CD4-positive, alpha-beta memory T cell (primary cell): ENCODE measurements at regions not wholly inside any gene's neighbourhood (a gene's known extent, or its start where the extent isn't known, plus 50 kb on each side); places are given as distances from the start of the nearest gene placed in this dataset.

Experiments used
- CTCF ChIA-PET: fragments of 350-600 bp; sonication (Branson Sonifier 250); formaldehyde crosslinking; loops from one replicate; lab custom pipeline; 2021; ENCODE audit warnings: inconsistent platforms; ENCODE audit not compliant: partially characterized antibody; lab: Charles Lee
- POLR2A ChIA-PET: fragments of 350-600 bp; sonication (Branson Sonifier 250); formaldehyde crosslinking; loops from one replicate; lab custom pipeline; 2021; ENCODE audit not compliant: partially characterized antibody; lab: Charles Lee
- DNase-seq, 5 donors: peaks; one replicate each; pipeline versions ENCODE4 v3.0.0 to v3.0.0-alpha.2; 2020 to 2022; ENCODE audit warnings: mixed read lengths in 1 of 5
- H3K27ac ChIP-seq: one replicate; pipeline ENCODE4 v1.7.0; 2013; ENCODE audit warnings: low read depth, low read length
- H3K27me3 ChIP-seq: 2 replicates; pipeline ENCODE4 v1.7.0; 2013; ENCODE audit warnings: mild to moderate bottlenecking, low read length, moderate library complexity; ENCODE audit not compliant: insufficient read depth
- H3K36me3 ChIP-seq: 2 replicates; pipeline ENCODE4 v1.7.0; 2013; ENCODE audit warnings: mild to moderate bottlenecking, low read length, moderate library complexity; ENCODE audit not compliant: insufficient read depth
- H3K4me1 ChIP-seq: 2 replicates; pipeline ENCODE4 v1.7.0; 2013; ENCODE audit warnings: mild to moderate bottlenecking, low read length, moderate library complexity; ENCODE audit not compliant: insufficient read depth
- H3K4me3 ChIP-seq, 2 donors: one replicate each; pipeline ENCODE4 v1.7.0; 2013; ENCODE audit warnings: low read length in 2 of 2, mild to moderate bottlenecking in 1 of 2
- H3K9me3 ChIP-seq, 2 donors: one replicate each; pipeline ENCODE4 v1.7.0; 2013; ENCODE audit warnings: low read length in 2 of 2, control low read depth in 1 of 2; ENCODE audit not compliant: control insufficient read depth in 1 of 2
- H3K27ac Mint-ChIP-seq, 7 donors: one replicate each; pipeline ENCODE4 v1.8.0; 2020 to 2021; ENCODE audit warnings: mixed read lengths in 7 of 7, mild to moderate bottlenecking in 6 of 7, inconsistent platforms in 3 of 7, moderate library complexity in 3 of 7
- H3K27me3 Mint-ChIP-seq, 2 donors: one replicate each; pipeline ENCODE4 v1.8.0; 2020 to 2021; ENCODE audit warnings: mixed read lengths in 2 of 2
- H3K36me3 Mint-ChIP-seq, 2 donors: one replicate each; pipeline ENCODE4 v1.8.0; 2020 to 2021; ENCODE audit warnings: mixed read lengths in 2 of 2, inconsistent platforms in 1 of 2, mild to moderate bottlenecking in 1 of 2
- H3K4me1 Mint-ChIP-seq, 4 donors: one replicate each; pipeline ENCODE4 v1.8.0; 2020 to 2021; ENCODE audit warnings: mixed read lengths in 4 of 4, mild to moderate bottlenecking in 1 of 4
- H3K4me3 Mint-ChIP-seq, 8 donors: one replicate each; pipeline ENCODE4 v1.8.0; 2020 to 2021; ENCODE audit warnings: mixed read lengths in 8 of 8, mild to moderate bottlenecking in 7 of 8, moderate library complexity in 6 of 8, inconsistent platforms in 3 of 8
- H3K9me3 Mint-ChIP-seq, 8 donors: one replicate each; pipeline ENCODE4 v1.8.0; 2020 to 2021; ENCODE audit warnings: mixed read lengths in 8 of 8, mild to moderate bottlenecking in 5 of 8, inconsistent platforms in 3 of 8, moderate library complexity in 1 of 8
- intact Hi-C: fragments of 100-400 bp; cut with micrococcal nuclease; formaldehyde crosslinking; loops from one replicate; pipeline ENCODE4 v1.15.1; 2023

- H3K9me3 ChIP-seq = no peaks in the 10 kb centered on the region
- Mint-ChIP-seq H3K4me3 (no peak overlapping the region), H3K4me1 (peaks cover 7 to 11% (median 9%) of the 10 kb centered on the region in 4 donors), H3K27ac (no peak overlapping the region), H3K27me3 (peaks cover 0 to 2% of the 10 kb centered on the region in 2 donors), H3K36me3 (no peaks in the 10 kb centered on the region), H3K9me3 (no peaks in the 10 kb centered on the region)
- ChIA-PET POLR2A (no interaction called here), CTCF (no interaction called here)
- intact Hi-C loops = loop anchor here (5.0 kb wide), 1 partner anchor 708 kb away; no protein-coding TSS in a partner anchor
- no peak for DNase-seq
- no peaks in the 10 kb centered on the region for H3K27me3 ChIP-seq
- H3K36me3 ChIP-seq = no peaks in the 10 kb centered on the region
- H3K4me3 ChIP-seq = no peak overlapping the region
- no peak overlapping the region for H3K27ac ChIP-seq
- H3K4me1 ChIP-seq = peaks cover 11% of the 10 kb centered on the region
Observed at GRCh38 chr12:90250042-90250441, 541.4 kb upstream of the ATP2B1 start.

GRCh38 chr12:90246688-90247087 is 538.0 kb upstream of the ATP2B1 start:
- intact Hi-C loops = no loop called here
- Mint-ChIP-seq H3K4me3 (no peak overlapping the region), H3K4me1 (peaks cover 0 to 2% (median 0%) of the 10 kb centered on the region in 4 donors), H3K9me3 (no peaks in the 10 kb centered on the region), H3K27me3 (peaks cover 0 to 2% of the 10 kb centered on the region in 2 donors), H3K36me3 (no peaks in the 10 kb centered on the region), H3K27ac (no peak overlapping the region)
- Histone ChIP-seq H3K9me3 (no peaks in the 10 kb centered on the region), H3K27me3 (no peaks in the 10 kb centered on the region), H3K36me3 (no peaks in the 10 kb centered on the region), H3K27ac (no peak overlapping the region), H3K4me3 (no peak overlapping the region), H3K4me1 (no peaks in the 10 kb centered on the region)
- no peak for DNase-seq
- POLR2A ChIA-PET = no interaction called here
- CTCF ChIA-PET = no interaction called here

- CTCF ChIA-PET = no interaction called here
- H3K9me3 ChIP-seq = no peaks in the 10 kb centered on the region
Observed at GRCh38 chr12:90245391-90245790, 536.8 kb upstream of the ATP2B1 start.

GRCh38 chr12:90244232-90244631 is 535.6 kb upstream of the ATP2B1 start:
- Histone ChIP-seq H3K36me3 (no peaks in the 10 kb centered on the region), H3K4me1 (no peaks in the 10 kb centered on the region), H3K9me3 (no peaks in the 10 kb centered on the region), H3K27me3 (no peaks in the 10 kb centered on the region), H3K4me3 (no peak overlapping the region), H3K27ac (no peak overlapping the region)
- ChIA-PET POLR2A (no interaction called here), CTCF (no interaction called here)
- intact Hi-C loops = no loop called here
- no peak for DNase-seq
- Mint-ChIP-seq H3K36me3 (no peaks in the 10 kb centered on the region), H3K4me3 (no peak overlapping the region), H3K27me3 (peaks cover 4 to 10% of the 10 kb centered on the region in 2 donors), H3K4me1 (peaks cover 0 to 2% (median 0%) of the 10 kb centered on the region in 4 donors), H3K9me3 (peaks cover 0 to 2% (median 0%) of the 10 kb centered on the region in 8 donors), H3K27ac (no peak overlapping the region)

More at GRCh38 chr12:90245391-90245790, 536.8 kb upstream of the ATP2B1 start:
- no peak for DNase-seq
- no peak overlapping the region for H3K4me3 ChIP-seq
- Mint-ChIP-seq H3K9me3 (peaks cover 0 to 2% (median 0%) of the 10 kb centered on the region in 8 donors), H3K36me3 (no peaks in the 10 kb centered on the region), H3K4me1 (peaks cover 0 to 2% (median 0%) of the 10 kb centered on the region in 4 donors), H3K4me3 (no peak overlapping the region), H3K27ac (no peak overlapping the region), H3K27me3 (peaks cover 4 to 7% of the 10 kb centered on the region in 2 donors)
- POLR2A ChIA-PET = no interaction called here
- H3K27me3 ChIP-seq = no peaks in the 10 kb centered on the region
- no peak overlapping the region for H3K27ac ChIP-seq
- intact Hi-C loops = no loop called here
- H3K4me1 ChIP-seq = no peaks in the 10 kb centered on the region
- no peaks in the 10 kb centered on the region for H3K36me3 ChIP-seq

- intact Hi-C loops = no loop called here
- H3K9me3 ChIP-seq = no peaks in the 10 kb centered on the region
- H3K27ac ChIP-seq = no peak overlapping the region
- ChIA-PET POLR2A (no interaction called here), CTCF (no interaction called here)
- H3K4me3 ChIP-seq = no peak overlapping the region
- H3K4me1 ChIP-seq = no peaks in the 10 kb centered on the region
- no peaks in the 10 kb centered on the region for H3K36me3 ChIP-seq
- no peaks in the 10 kb centered on the region for H3K27me3 ChIP-seq
- Mint-ChIP-seq H3K27me3 (peaks cover 4 to 10% of the 10 kb centered on the region in 2 donors), H3K36me3 (no peaks in the 10 kb centered on the region), H3K4me3 (no peak overlapping the region), H3K9me3 (peaks cover 0 to 2% (median 0%) of the 10 kb centered on the region in 8 donors), H3K27ac (no peak overlapping the region), H3K4me1 (peaks cover 0 to 2% (median 0%) of the 10 kb centered on the region in 4 donors)
- DNase-seq = no peak
Observed at GRCh38 chr12:90243211-90243610, 534.6 kb upstream of the ATP2B1 start.

GRCh38 chr12:90239732-90240260 is 531.2 kb upstream of the ATP2B1 start:
- H3K4me3 ChIP-seq = no peak overlapping the region
- H3K27ac ChIP-seq = no peak overlapping the region
- no peaks in the 10 kb centered on the region for H3K9me3 ChIP-seq
- CTCF ChIA-PET = no interaction called here
- Mint-ChIP-seq H3K4me1 (peaks cover 0 to 3% (median under 1%) of the 10 kb centered on the region in 4 donors), H3K4me3 (no peak overlapping the region), H3K27ac (no peak overlapping the region), H3K27me3 (peaks cover 12 to 18% of the 10 kb centered on the region in 2 donors), H3K36me3 (no peaks in the 10 kb centered on the region), H3K9me3 (peaks cover 0 to 3% (median under 1%) of the 10 kb centered on the region in 8 donors)
- no peaks in the 10 kb centered on the region for H3K36me3 ChIP-seq
- intact Hi-C loops = no loop called here
- DNase-seq = no peak
- no peaks in the 10 kb centered on the region for H3K27me3 ChIP-seq
- H3K4me1 ChIP-seq = no peaks in the 10 kb centered on the region
- POLR2A ChIA-PET = no interaction called here

GRCh38 chr12:90238663-90239271 is 530.1 kb upstream of the ATP2B1 start:
- intact Hi-C loops = no loop called here
- H3K36me3 ChIP-seq = no peaks in the 10 kb centered on the region
- no peak overlapping the region for H3K27ac Mint-ChIP-seq

More at GRCh38 chr12:90238663-90239271, 530.1 kb upstream of the ATP2B1 start:
- Mint-ChIP-seq H3K27me3 (peaks cover 12 to 18% of the 10 kb centered on the region in 2 donors), H3K9me3 (peaks cover 0 to 3% (median under 1%) of the 10 kb centered on the region in 8 donors), H3K4me3 (no peak overlapping the region), H3K4me1 (peaks cover 0 to 3% (median under 1%) of the 10 kb centered on the region in 4 donors), H3K36me3 (no peaks in the 10 kb centered on the region)
- Histone ChIP-seq H3K4me1 (no peaks in the 10 kb centered on the region), H3K9me3 (no peaks in the 10 kb centered on the region), H3K4me3 (no peak overlapping the region), H3K27me3 (no peaks in the 10 kb centered on the region), H3K27ac (no peak overlapping the region)
- CTCF ChIA-PET = no interaction called here
- DNase-seq = no peak
- POLR2A ChIA-PET = no interaction called here
